Uterus (tissue), 2 donors: ENCODE measurements at regions not wholly inside any gene's neighbourhood (a gene's known extent, or its start where the extent isn't known, plus 50 kb on each side); places are given as distances from the start of the nearest gene placed in this dataset.

Source experiments
- POLR2A ChIP-seq, 2 donors: fragments of 450-650 bp; IDR thresholded peaks; one replicate each; pipeline ENCODE4 v1.6.1; 2016; ENCODE audit warnings: antibody characterized with exemption in 2 of 2, mild to moderate bottlenecking in 1 of 2, moderate library complexity in 1 of 2
- TF ChIP-seq, protein P1 (sequence below), 4 experiments: fragments of 200-600 bp in 2 of 4; fragments of 450-650 bp in 2 of 4; sonication (generic) in 2 of 4; IDR thresholded peaks; one replicate each; pipeline ENCODE4 v1.5.1; 2016 to 2019; ENCODE audit warnings: antibody characterized with exemption in 4 of 4, mild to moderate bottlenecking in 2 of 4, moderate library complexity in 1 of 4

DNA sequence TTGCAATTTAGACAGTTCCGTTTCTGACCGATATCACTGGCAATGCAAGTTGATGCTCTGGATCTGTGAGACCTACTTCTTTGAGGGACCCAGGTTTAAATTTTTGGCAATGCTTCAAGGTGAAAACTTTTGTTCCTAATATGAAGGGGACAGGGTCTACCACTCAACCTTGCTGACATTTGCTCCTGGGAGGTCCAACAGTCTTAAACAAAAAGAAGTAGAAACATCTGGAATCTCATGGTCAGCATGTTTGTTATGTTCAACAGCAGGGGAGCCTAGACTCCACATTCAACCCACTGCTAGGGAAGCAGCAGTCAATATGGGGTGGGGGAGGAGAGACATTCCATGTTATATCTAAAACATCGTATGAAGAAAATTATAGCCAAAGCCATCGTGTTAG, 196.4 kb downstream of the SIM1 start:
- no peak for TF ChIP-seq POLR2A (IDR thresholded peaks at IDR 0.05)
- TF ChIP-seq, protein P1, sequence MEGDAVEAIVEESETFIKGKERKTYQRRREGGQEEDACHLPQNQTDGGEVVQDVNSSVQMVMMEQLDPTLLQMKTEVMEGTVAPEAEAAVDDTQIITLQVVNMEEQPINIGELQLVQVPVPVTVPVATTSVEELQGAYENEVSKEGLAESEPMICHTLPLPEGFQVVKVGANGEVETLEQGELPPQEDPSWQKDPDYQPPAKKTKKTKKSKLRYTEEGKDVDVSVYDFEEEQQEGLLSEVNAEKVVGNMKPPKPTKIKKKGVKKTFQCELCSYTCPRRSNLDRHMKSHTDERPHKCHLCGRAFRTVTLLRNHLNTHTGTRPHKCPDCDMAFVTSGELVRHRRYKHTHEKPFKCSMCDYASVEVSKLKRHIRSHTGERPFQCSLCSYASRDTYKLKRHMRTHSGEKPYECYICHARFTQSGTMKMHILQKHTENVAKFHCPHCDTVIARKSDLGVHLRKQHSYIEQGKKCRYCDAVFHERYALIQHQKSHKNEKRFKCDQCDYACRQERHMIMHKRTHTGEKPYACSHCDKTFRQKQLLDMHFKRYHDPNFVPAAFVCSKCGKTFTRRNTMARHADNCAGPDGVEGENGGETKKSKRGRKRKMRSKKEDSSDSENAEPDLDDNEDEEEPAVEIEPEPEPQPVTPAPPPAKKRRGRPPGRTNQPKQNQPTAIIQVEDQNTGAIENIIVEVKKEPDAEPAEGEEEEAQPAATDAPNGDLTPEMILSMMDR (IDR thresholded peaks at IDR 0.05): no peak
